Ishikawa (cell line): ENCODE measurements at regions not wholly inside any gene's neighbourhood (a gene's known extent, or its start where the extent isn't known, plus 50 kb on each side); places are given as distances from the start of the nearest gene placed in this dataset.

ENCODE experiments used
- CEBPB ChIP-seq: IDR thresholded peaks from 2 replicates; pipeline ENCODE4 v1.6.1; 2012
- CREB1 ChIP-seq: IDR thresholded peaks from 2 replicates; pipeline ENCODE4 v1.6.1; 2012; ENCODE audit warnings: low read depth
- EGR1 ChIP-seq: IDR thresholded peaks from 2 replicates; pipeline ENCODE4 v1.6.1; 2012
- EP300 ChIP-seq: IDR thresholded peaks from 2 replicates; pipeline ENCODE4 v1.6.1; 2012; ENCODE audit warnings: borderline replicate concordance
- FOXM1 ChIP-seq: IDR thresholded peaks from 2 replicates; pipeline ENCODE4 v1.6.1; 2012; ENCODE audit warnings: low read depth, borderline replicate concordance
- MAX ChIP-seq: IDR thresholded peaks from 2 replicates; pipeline ENCODE4 v1.6.1; 2012
- RAD21 ChIP-seq: IDR thresholded peaks from 2 replicates; pipeline ENCODE4 v1.6.1; 2012; ENCODE audit warnings: low read depth
- REST ChIP-seq: IDR thresholded peaks from 2 replicates; pipeline ENCODE4 v1.6.1; 2012; ENCODE audit warnings: low read depth, mild to moderate bottlenecking
- TAF1 ChIP-seq: IDR thresholded peaks from 2 replicates; pipeline ENCODE4 v1.6.1; 2012; ENCODE audit warnings: low read depth, mild to moderate bottlenecking
- USF1 ChIP-seq: IDR thresholded peaks from 2 replicates; pipeline ENCODE4 v1.6.1; 2012
- YY1 ChIP-seq: IDR thresholded peaks from 2 replicates; pipeline ENCODE4 v1.6.1; 2012; ENCODE audit warnings: low read depth

DNA sequence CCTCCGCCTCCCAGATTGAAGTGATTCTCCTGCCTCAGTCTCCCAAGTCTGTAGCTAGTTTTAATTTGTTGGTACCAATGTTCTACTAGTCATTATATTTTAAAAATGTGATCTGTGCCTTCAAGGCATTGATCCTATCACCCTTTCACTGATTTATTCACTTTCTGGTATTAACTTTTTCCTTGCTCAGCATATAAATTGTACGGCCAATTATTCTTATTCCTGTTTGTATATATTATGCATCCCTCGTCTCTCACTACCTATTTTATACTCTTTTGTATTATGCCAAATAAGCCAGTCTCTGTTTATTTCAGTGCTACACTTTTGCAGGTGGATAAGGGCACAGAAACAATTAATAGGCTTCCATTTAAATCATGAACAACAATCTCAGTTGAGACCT lies 620.2 kb upstream of the BCHE start:
- TF ChIP-seq RAD21 (no peak), TAF1 (no peak), REST (no peak), YY1 (no peak), CREB1 (no peak), EP300 (no peak), MAX (no peak), USF1 (no peak), CEBPB (no peak), EGR1 (no peak), FOXM1 (no peak)
